D721Med (cell line): ENCODE measurements at regions not wholly inside any gene's neighbourhood (a gene's known extent, or its start where the extent isn't known, plus 50 kb on each side); places are given as distances from the start of the nearest gene placed in this dataset.

Source experiments
- DNase-seq: peaks from one replicate; pipeline ENCODE4 v3.0.0; 2011; ENCODE audit warnings: low spot score; ENCODE audit not compliant: insufficient read length
- FAIRE-seq: peaks from 2 replicates; lab custom pipeline; 2011; peaks lifted over from hg19 to GRCh38; lab: Jason Lieb, UNC
- TF ChIP-seq, protein P1 (sequence below): IDR thresholded peaks from 2 replicates; pipeline ENCODE4 v1.5.1; 2012; ENCODE audit warnings: mild to moderate bottlenecking, control low read depth; ENCODE audit not compliant: insufficient read depth; ENCODE audit errors: missing control alignments

DNA sequence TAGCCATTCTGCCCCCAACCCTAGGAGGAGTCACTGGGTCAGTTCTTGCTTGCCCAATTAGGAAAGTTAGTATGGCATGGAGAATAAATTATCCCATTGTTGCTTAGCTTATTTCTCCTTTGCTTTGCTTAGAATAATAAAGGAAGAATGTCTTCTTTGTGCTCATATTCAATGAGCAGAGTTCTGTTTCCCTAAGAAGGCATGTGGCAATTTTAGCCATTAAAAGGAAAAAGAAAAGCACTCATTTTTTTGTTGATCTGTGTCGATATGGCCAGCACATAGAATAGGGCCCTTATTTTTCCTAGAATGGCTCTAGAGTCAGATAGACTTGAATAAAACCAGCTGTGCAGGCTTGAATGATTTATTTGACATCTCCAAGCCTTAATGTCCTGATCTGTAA is 166.4 kb upstream of the PPARGC1A start:
- FAIRE-seq = no peak
- TF ChIP-seq, protein P1, sequence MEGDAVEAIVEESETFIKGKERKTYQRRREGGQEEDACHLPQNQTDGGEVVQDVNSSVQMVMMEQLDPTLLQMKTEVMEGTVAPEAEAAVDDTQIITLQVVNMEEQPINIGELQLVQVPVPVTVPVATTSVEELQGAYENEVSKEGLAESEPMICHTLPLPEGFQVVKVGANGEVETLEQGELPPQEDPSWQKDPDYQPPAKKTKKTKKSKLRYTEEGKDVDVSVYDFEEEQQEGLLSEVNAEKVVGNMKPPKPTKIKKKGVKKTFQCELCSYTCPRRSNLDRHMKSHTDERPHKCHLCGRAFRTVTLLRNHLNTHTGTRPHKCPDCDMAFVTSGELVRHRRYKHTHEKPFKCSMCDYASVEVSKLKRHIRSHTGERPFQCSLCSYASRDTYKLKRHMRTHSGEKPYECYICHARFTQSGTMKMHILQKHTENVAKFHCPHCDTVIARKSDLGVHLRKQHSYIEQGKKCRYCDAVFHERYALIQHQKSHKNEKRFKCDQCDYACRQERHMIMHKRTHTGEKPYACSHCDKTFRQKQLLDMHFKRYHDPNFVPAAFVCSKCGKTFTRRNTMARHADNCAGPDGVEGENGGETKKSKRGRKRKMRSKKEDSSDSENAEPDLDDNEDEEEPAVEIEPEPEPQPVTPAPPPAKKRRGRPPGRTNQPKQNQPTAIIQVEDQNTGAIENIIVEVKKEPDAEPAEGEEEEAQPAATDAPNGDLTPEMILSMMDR = no peak
- DNase-seq = no peak

DNA sequence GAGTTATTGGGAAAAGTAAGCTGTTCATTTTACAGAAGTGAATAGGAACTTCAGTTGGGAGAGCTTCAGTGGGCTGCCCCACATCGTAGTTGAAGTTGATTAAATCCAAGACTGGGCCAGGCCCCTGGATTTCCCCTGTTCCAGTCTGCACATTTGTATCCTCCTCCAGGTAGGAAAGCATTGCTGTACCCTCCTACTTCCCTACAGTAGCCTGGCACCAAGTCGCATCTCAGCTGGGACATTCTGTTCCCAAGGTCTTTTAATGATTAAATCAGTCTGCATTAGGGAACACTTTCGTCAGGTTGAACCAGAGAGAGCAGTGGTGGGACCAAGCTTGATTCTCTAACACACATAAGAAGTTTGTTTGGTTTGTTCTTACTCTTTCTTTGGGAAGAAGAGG is 165.8 kb upstream of the PPARGC1A start:
- no peak for DNase-seq
- TF ChIP-seq, protein P1 = no peak
- no peak for FAIRE-seq

DNA sequence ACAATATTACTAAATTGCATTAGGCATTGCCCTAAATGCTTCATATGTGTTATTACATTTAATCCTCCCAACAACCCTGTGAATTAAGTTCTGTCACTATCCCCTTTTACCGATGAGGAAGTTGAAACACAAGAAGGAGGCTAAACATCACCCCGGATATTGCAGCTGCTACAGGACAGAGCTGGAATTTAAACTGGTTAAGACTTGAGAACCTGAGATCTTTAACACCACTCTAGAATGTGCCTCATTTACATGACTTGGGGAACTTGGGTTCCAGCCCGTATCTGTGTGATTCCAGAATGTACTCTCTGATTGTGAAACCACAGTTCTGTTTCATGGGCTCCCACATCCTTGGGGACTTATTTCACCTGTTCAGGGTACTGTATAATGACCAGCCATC is 165.1 kb upstream of the PPARGC1A start:
- TF ChIP-seq, protein P1 = no peak
- FAIRE-seq (no peak), DNase-seq (no peak)

DNA sequence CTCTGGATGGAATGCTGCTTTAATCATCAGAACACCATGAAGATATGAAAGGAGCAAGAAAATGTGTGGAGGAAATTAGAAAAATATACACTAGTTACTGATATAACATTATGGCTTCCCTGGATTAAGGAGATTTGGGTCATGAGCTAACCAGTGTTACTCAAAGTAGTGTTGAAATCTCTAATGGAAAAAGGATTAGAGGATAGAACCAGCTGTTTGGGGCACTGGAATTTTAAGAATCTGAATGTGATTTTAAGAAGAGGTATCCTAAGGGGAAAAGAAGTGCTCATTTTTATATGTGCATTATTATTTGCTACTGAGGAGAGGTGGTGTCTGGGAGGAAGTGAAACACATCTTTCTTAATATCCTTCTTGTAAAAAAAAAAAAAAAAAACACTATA is 164.1 kb upstream of the PPARGC1A start:
- no peak for FAIRE-seq
- TF ChIP-seq, protein P1 = no peak
- no peak for DNase-seq

DNA sequence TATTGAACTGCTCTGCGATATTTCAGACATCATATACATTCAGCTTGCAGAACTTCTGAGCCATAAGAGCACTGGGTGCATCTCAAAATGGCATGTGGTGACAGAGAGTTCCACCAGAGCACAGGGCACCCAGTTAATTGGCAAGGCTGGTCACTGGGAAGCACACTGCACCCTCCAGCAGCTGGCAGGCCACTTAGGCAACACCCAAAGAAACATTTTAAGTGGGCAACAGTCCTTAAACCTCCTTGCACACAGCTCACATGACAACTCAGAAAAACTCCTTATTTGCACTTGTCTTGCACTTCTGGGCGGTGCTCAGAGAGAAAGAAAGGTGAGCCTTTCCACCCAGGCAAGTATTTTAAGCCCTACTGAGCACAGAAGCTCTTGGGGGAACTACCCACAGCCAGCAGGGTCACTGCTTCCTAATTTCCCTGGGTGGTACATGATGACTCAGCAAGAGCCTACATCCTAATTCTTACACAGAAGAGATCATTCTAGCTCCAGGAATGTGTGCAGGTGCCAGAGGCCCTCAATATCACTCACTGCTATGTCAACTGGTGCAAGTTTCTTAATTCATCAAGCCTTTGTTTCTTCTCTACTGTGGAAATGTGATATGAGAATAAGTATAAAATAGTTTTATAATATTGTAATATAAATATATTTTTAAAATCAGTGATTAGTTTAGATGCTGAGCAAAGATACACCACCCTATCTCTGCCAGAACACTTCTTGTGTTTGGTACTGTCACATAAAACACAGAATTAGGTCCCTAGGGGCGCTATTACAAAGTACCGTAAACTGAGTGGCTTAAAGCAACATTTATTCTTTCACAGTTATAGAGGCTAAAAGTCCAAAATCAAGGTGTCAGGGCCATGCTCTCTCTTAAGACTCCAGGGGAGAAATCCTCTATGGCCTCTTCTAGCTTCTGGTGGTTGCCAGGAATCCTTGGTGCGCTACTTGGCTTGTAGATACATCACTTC is 155.1 kb upstream of the PPARGC1A start:
- no peak for FAIRE-seq
- TF ChIP-seq, protein P1 = no peak
- DNase-seq = no peak

DNA sequence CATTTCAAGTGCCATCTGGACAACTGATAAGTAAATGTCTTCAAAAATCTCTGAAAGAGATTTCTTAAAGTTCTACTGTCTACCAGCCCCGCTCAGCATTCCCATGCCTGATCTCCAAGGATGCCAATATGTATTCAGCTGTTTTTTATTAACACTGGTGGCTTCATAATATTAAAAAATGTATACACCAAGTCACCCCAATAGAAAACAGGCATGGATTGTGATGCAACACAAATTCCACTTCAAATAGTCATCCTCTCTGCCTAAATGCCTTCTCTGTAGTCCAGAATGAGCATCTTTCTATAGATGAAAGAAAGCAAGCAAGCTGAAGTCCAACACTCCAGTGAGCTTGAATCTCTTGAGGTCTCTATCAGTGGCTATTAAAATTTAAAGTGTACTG is 152.2 kb upstream of the PPARGC1A start:
- DNase-seq (no peak), FAIRE-seq (no peak)
- TF ChIP-seq, protein P1 = no peak

DNA sequence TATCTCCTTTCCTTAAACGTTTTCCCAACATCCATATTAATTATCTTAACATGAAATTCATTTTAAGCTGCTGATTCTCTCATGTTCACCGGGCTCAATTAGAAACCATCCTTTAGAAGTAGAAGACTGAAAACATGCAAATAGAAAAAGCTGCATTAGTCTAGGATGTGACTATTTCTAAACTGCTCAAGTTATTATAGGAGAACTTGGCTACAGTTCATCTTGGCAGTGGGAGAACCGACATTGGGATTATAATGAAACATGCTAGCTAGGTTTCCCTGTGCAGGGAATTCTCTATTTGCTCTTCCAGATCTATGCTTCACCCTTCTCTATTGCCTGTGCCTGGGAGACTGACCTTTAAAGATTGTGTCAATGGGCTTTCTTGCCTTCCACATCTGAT is 151.0 kb upstream of the PPARGC1A start:
- no peak for FAIRE-seq
- DNase-seq = no peak
- TF ChIP-seq, protein P1 = no peak
